ENCODE measurements at regions not wholly inside any gene's neighbourhood (a gene's known extent, or its start where the extent isn't known, plus 50 kb on each side); places are given as distances from the start of the nearest gene placed in this dataset.

- no peak for DNase-seq
These were observed 126.3 kb upstream of the SALL3 start for GRCh38 chr18:78853341-78853740.

DNA sequence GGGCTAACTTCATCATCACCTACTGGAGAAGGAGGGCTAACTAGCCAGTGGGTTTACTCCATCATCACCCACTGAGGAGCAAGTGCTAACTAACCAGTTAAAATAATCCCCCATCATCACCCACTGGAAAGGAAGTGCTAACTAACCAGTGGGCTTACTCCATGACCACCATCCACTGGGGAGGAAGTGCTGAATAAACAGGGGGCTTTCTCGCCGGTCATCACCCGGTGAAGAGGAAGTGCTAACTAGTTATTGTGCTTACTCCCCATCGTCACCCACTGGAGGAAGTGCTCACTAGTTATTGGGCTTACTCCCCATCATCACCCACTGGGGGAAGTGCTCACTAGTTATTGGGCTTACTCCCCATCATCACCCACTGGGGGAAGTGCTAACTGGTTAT lies 124.4 kb upstream of the SALL3 start:
- no peak for DNase-seq

GRCh38 chr18:78856569-78857313 lies 122.9 kb upstream of the SALL3 start:
- no peak for DNase-seq

GRCh38 chr18:78857314-78858150 lies 122.1 kb upstream of the SALL3 start:
- DNase-seq: no peak

DNA sequence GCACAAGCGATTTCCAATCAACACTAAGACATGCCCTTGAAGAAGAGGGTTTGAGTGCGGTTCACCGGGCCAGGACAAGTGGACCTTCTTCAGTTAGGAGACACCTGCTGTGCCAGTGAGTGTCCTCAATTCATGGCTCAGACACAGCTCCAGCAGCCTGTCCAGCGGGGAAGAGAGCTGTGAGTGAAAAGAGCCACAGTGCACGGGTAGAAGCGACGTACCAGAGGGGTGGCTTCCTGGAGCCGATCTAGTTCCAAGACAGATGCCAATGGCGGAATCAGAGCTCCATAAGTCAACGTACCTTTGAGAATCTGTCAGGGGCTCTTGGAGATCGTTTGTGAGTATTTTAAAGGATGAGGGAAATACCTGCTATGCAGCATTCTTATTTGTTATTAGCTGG lies 119.9 kb upstream of the SALL3 start:
- DNase-seq: no peak

DNA sequence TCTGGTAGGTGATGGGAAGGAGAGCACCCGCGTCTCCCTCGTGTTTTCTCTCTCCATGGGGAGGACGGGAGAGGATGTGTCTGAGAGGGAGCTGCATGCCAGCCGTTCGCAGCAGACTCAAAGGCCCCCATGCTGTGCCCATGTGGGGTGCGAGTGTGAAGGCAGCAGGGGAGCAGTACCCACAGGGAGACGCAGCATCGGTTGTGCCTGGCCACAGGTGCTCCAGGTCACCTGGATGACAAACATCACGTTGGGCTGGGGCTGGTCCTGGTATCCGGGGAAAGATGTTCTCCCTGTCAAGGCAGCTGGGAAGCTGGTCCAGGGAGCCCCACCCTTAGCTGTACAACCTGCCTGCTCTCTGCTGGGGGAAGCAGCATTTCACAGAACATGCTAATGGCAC lies 119.5 kb upstream of the SALL3 start:
- DNase-seq: no peak

GRCh38 chr18:78861116-78861515 lies 118.5 kb upstream of the SALL3 start:
- DNase-seq: peak; percentile 11

GRCh38 chr18:78861706-78862105 lies 117.9 kb upstream of the SALL3 start:
- no peak for DNase-seq

- no peak for DNase-seq
These were observed 117.2 kb upstream of the SALL3 start for GRCh38 chr18:78862395-78862794.

DNA sequence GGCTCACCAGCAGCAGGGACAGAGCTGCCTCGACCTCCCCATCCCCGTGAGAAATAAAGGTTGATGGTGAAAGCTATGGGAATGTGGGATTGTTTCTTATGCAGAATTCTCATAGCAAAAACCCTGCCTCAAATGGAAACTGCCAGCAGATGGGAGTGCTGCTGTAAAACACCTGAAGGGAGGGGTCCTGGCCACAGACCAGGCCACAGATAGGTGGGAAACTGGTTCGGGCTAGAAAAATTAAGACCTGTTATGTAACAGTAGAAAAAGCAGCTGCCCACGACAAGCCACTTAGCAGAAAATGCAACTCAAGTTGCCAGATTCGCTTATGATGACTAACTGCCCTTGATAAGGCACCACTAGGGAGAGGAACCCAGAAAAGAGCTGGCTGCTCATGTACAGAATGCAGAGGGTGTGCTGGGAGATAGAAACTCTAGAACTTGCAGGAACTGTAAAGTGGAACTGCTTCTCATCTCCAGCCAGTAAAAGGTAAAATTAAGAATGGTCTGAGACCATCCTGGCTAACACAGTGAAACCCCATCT lies 114.5 kb upstream of the SALL3 start:
- no peak for DNase-seq

- no peak for DNase-seq
These were observed 113.8 kb upstream of the SALL3 start for GRCh38 chr18:78865771-78866310.

DNA sequence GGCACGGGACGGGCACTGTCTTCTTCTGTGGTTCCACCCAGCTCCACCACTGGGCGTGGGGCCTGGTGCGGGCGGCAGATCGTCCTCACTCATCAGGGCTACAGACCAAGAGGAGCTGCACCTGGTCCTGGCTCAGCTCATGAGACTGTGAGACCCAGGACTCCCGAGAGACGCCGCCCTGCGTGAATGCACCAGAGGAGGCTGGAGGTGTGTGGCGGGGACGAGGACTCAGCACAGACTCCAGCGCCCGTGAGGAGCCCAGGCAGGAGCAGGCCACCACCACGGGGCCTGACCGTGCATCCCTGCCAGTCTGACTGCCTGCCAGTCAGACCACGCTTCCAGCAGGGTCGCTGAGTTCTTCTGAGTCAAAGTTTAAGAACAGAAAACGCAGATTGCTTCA lies 112.5 kb upstream of the SALL3 start:
- DNase-seq: no peak

GRCh38 chr18:78868330-78869316 lies 111.0 kb upstream of the SALL3 start:
- peak; percentile 8 for DNase-seq

DNA sequence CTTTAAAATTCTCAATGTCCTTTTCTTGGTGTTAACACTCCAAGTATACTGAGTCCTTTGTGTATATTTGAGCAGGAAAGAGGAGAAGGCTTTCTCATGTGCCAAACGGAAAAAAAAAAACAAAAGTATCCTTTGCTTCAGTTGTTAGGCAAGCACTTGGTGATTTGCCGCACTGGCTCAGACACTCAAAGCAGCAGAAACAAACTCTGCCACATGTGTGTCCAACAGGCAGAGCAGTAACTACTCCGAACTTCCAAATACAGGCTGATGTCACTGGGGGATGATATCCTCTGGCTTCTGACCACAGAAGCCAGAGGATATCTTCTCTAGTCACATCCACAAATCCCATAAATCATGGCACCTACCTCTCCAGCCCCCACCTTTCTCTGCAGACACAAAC lies 108.0 kb upstream of the SALL3 start:
- DNase-seq: peak; percentile 50

- peak; percentile 88 for DNase-seq
These were observed 105.6 kb upstream of the SALL3 start for GRCh38 chr18:78873926-78874500.

- peak; percentile 26 for DNase-seq
These were observed 104.4 kb upstream of the SALL3 start for GRCh38 chr18:78875016-78875777.

DNA sequence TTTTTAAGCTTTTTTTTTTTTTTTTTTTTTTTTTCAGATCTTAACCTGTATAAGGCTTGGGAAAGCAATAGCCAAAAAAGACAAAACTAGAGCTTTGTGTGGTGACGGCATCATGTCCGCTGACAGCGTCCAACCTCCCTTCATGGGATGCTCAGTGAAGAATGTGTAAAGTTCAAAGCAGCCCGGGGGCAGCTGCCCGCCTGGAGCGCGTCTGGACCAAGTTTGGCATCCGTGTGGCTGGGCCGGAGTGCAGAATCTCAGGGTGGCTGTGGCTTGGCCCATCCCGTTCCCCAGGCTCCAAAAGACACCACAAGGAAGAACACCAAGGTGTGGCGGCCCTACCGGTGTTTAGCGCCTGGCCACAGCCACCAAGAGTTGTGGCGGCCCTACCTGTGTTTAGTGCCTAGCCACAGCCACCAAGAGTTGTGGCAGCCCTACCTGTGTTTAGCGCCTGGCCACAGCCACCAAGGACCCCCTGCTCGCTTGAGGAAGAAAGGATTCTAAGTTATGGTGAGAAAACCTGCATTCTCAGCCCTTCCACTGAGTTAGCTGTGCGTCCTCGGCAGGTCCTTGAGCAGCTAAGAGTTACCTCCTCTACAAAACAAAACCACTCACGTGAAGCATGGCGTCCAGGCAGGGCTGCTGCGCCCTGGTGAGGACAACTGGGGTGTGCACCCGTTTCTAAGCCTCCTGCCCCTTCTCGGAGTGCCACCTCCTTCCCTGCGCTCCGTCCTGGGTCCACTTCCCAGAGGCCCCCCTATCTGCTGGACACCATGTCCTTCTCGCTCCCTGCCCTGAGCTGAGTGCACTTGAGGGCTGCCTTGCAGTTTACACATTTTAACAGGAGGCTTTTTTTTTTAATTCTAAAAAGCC lies 103.6 kb upstream of the SALL3 start:
- DNase-seq: no peak

GRCh38 chr18:78876868-78877267 lies 102.8 kb upstream of the SALL3 start:
- DNase-seq: peak; percentile 53

DNA sequence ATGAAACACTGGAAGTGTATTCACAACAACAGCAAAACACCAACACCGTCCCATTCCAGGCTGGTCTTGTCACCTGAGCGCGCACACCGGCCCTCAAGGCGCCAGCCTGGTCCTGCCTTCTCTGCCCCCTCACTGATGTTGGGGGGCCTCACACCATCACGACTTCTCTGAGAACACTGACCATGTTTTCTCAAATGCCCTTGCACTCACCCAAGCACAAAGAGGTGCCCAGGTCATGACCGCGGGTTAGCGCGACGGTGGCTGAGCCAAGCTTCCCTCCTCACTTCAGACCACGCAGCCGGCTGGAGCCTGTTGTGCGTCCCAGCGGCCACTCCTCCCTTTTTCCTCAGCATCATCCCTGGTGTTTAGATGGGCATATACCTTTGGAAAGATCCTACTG lies 101.3 kb upstream of the SALL3 start:
- no peak for DNase-seq

All from fibroblast of skin of right biceps (primary cell).